NCI-H2171 (cell line): ENCODE measurements at regions not wholly inside any gene's neighbourhood (a gene's known extent, or its start where the extent isn't known, plus 50 kb on each side); places are given as distances from the start of the nearest gene placed in this dataset.

ENCODE experiments used
- DNase-seq: peaks from one replicate; lab custom pipeline; 2025; lab: John Stamatoyannopoulos, UW

DNA sequence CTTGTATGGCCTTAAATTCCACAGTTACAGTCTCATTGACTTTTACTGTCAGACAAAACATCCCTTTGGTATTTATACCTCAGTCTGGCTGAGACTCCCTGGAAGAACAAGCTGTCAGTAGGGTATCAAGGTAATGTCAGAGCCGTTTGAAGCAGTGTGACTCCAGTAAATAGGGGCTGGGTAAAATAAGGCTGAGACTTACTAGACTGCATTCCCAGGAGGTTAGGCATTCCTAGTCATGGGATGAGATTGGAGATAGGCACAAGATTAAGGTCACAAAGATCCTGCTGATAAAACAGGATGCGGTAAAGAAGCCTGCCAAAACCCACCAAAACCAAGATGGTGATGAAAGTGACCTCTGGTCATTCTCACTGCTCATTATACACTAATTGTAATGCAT lies 219.5 kb upstream of the SKOR2 start:
- no peak for DNase-seq

DNA sequence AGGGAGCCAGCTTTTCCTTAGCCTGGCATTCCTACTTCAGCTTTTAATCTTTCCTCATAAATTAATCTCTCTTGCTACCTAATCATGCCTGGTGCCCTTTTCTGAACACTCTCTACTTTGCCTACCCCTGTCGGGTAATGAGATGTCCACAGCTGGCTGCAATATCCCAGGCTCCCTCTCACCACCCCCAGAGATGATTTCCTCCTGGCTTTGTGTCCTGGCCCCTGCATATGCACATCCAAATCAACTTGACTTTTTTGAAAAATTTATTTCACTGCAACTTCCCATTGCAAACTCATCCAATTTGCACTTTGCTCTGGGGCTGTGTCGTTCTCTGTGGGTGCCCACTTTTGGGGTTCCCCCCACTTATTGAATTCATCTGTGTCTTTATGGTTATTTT lies 218.1 kb upstream of the SKOR2 start:
- DNase-seq: no peak

DNA sequence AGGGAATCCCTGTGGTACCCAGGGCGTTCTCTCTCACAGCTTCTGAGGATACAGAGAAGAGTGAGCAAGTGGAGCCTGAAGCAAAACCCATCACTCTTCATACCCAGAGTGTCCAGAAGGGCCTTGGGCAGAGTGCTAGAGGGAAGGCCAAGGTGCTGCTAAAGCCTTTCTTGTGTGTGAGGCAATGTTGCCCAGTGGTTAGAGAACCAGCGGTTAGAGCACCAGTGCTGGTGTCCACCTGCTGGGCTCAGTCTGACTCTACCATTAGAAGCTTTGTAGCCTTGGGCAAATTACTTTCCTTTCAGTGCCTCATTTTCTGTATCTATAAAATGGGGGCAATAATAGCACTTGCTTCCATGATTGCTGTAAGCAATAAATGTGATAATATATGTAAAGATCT lies 210.5 kb upstream of the SKOR2 start:
- no peak for DNase-seq

DNA sequence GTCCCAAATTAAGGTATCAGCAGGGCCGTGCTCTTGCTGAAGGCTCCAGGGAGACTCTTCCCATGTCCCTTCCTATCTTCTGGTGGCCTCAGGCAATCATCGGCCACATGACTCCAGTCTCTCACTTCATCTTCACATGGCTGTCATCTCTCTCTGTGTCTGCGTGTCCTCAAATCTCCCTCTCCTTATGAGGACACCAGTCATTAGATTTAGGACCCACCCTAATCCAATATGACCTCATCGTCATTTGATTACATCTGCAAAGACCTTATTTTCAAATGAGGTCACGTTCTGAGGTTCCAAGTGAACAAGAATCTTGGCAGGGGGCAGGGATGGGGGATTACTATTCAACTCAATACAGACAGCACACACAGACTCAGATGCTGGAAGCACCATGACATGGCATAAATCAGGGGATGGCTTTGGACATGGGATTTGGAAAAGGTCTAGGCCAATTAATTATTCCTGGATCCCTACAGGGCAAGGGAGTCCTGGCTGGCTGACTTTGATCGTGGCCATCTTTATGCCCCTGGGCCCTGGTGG lies 210.0 kb upstream of the SKOR2 start:
- no peak for DNase-seq

DNA sequence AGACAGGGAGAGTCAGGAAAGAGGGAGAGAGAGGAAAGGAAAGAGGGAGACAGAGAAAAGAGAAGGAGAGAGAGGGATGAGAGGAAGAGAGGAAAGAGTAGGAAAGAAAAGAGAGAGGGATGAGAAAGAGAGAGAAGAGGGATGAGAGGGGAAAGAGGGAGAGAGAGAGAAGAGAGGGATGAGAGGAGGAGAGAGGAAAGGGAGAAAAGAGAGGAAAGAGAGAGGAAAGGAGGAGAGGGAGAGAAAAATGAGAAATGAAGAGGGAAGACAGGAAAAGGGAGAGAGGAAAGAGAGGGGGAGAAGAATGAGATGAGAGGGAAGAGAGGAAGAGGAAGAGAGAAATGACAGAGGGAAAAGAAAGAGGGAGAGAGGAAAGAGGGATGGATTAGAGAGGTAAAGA lies 207.0 kb upstream of the SKOR2 start:
- no peak for DNase-seq

DNA sequence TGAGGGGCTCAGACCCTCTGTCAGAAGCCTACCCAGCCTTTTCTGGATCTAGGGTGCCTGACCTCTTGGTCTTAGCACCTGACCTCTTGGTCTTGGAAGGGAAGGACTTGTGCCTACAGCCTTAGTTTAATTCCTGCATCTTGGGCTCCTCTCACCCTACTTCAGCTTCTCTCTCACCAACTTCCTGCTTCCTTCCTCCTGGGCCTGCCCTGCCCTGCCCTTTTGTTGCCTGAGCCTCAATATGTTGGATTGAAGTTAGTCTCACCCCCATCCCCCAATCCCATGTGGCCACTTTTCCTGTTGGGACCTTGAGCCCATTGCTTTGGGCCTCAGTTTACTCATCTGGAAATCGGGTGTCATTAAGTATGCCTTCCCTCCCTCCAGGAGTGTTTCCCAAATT lies 206.2 kb upstream of the SKOR2 start:
- no peak for DNase-seq

DNA sequence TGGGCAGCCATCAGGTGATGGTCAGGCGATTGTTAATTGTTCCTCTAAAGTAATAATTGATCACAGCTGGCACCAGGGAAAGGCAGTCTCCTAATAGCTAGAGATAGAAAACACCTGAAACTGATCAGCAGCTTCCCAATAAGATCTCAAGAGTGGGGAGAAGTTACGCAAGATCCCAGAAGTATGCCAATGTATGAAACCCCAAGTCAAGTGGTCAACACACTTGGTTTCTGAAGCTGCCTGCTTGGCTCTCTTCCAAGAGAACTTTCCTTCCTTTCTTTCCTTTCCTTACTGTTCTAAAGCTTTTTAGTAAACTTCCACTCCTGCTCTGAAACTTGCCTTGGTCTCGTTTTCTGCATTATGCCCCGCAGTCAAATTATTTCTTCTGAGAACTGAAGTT lies 201.6 kb upstream of the SKOR2 start:
- DNase-seq: no peak

DNA sequence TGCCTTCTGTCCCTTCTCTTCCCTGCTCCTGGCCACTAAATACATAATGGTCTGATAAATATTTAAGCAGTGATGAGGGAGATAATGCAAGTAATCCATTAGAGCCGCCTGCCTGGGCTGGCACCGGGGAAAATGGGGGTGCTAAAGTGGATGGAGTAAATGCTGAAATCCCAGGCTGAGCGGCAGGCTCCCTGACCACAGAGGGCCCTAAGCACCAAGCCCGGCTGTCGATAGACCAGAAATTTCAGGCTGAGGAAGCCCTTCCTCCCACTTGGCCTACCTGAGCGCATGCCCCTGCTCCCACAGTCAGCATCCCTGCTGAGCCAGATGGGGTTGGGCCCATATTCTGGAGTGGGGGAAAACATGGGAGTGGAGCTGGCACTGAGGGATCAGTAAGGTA lies 197.5 kb upstream of the SKOR2 start:
- no peak for DNase-seq

DNA sequence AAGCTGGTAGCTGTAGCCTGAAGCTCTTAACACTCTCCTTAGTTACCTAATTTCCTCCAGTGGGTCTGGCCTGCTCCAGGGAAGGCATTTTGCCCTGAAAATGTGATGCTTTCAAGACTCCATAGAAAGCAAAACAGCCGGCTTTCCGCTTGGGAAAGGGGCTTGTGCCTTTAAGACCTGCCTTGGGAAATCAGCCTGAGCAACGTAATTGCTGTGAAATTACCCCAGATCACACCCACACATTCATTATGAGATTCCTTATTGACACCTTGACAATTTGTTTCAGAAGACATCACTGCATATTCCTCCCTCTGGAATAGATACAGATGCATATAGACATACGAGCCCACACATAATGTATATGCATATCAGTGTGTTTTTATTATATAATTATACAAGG lies 190.5 kb upstream of the SKOR2 start:
- DNase-seq: no peak

DNA sequence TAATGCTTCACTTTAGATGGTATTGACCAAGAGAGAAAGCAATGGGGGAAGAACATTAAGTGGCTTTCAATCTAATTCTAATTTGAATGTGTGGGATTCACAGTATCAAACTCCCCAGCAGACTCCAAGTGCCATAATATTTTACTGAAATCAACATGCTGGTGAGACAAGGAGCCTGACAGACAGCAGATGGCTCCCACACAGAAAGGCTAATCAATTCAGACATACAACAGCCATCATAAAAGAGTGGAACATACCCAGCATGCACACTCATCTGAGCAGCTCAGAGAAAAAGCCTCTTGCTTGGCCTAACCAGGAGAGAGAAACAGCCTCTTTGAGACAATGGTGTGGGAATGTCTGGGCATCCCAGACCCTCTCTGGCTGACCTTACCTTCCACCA lies 186.5 kb upstream of the SKOR2 start:
- no peak for DNase-seq

DNA sequence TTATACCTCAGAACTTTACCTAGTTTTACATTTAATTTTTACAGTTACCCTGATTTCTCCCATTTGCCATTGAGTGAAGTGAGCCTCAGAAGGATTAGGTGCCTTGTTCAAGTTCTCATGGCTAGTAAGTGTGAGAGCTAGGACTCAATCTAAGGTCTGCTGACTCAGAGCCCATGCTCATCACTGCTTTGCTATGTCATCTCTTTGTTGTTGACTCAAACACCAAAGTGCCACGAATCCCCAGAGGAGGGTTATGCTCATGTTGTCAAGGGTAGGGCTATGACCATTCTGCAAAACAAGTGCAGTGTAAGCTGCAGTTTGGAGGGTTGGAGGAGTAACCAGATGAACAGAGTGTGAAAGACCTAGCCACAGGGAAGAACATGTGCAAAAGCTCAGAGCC lies 185.4 kb upstream of the SKOR2 start:
- no peak for DNase-seq

DNA sequence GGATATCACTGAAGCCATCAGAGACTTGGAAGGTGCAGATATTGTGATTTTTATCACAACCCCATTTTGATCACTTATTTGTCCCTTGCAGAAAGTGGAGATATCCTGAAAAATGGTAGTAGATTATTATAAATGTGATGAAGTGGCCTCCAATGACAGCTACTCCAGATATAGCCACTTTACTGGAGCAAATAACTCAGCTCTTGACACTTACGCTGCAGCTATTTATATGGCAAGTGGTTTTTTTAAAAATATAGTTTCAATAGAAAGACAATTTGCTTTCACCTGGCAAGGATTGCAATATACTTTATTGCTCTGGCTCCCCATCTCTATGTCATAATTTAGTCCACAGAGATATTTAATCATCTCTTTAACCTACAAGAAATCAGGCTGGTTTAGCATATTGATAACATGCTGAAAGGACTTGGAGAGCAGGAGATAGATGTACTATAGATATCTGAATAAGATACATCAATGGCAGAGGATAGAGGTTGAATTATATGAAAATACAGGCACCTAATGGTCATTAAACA lies 182.8 kb upstream of the SKOR2 start:
- DNase-seq: no peak

DNA sequence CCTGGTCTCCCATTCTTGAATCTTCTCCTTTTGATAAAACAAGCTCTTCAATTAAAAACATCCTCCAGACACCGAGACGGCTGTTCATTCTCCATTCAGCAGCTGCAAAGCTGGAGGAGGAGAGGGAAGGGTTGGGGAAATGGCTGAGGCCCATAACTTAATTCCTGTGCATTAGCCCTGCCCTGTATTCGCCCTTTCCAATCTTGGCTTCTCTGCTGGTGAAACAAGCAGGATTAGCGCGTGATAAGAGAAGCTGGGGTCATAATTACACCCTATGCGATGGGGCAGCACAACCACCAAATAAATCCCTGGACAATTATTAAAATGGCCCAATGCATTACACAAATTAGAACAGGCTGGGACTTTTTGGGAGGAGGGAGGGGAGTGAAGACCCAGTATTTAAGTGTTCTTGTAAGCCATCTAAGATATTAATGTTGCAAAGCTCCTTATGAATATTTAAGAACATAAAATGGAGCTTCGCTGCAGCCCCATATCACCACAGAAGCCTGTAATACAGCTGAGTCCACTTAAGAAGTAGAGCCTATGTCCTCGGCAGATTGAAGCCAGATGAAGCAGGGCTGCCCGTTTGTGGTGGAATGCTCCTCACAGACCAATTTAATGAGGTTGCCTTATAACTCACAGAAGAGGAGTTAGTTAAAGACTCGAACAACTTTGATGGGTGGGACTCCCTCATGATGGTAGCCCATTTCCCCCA lies 176.6 kb upstream of the SKOR2 start:
- no peak for DNase-seq

DNA sequence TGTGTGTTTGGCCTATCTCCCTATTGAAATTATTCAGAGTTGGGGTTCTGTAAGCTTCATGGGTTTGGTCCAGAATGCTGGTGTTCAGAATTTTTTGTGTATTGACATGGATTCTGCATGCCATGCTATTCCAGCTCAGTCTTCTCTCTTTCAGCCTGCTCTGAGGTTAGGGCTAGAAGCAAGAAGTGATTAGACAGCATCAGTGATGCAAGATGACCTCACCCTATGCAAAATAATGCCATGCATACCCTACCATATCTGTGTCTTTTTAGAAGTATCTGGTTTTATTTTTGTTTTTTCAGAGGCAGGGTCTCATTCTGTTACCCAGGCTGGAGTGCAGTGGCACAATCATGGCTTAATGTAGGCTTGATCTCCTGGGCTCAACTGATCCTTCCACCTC lies 175.6 kb upstream of the SKOR2 start:
- DNase-seq: no peak

DNA sequence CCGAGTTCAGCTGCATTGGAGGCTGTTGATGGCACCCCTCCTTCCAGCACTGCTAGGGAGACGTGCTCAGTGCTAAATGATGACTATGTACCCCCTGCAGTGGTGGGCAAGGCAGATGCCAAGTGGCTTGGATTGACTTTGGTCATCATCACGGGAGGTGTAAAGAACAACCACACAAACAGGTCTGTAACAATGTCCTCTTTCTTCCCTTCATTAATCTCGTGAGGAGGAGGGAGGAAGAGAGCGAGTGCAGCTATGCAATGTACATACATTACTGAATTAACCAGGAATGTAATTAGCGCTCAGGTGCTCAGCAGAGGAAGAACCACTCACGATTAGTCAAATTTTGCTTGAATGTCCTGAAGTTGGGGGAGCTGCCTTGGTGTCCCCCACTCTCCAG lies 173.9 kb upstream of the SKOR2 start:
- no peak for DNase-seq

DNA sequence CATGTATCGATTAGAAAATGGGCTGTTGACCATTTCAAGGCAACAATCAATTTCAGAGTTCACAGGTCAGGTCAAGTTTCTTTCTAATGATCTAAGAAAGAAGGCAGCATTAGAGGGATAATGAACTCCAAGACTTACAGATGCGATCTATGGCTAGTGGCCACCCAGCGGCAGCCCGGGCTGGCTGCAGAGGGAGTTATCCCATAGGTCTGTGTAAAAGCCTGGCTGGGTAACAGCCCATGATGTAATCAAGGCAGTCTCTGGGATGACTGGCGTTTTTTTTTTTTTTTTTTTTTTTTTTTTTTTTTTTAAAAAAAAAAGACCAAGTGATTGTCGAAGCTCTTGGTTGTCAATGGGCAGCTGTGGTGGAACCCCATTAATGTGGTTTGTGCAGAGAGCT lies 171.1 kb upstream of the SKOR2 start:
- no peak for DNase-seq

DNA sequence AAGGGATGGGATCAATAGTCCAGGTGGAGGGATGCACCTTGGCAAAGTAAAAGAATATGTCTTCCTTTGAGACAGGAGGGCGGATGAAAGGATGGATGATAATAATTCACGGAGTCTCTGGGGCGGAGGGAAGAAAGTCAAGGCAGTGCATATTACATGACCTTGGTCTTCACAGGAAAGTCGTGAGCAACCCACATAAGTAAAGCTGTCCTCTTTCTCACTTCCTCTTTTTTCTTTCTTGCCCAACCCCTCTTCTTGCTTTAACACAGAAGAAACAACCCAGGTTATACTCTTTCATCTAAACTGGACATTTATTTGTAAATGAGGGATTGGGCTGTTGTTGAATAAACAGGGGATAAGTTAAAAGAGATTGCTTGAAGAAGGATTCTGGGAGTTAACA lies 168.7 kb upstream of the SKOR2 start:
- no peak for DNase-seq

DNA sequence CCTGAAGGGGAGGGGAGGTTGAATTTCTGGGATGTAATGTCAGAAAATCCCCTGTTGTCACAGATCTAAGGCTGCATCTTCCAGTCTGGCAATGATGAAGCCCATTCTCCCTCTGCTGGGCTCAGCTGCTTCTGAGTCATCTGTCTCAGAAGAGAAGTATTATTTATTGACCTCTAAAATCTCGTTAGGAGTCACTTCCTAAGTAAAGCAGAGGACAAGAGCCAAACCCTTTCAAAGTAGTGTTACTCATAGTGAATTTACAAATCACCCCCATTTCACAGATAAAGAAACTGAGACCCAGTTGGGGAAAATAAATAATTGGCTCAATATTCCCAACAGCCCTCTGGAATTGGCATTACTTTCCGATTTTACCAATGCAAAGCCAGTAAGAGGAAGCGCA lies 167.3 kb upstream of the SKOR2 start:
- DNase-seq: no peak

DNA sequence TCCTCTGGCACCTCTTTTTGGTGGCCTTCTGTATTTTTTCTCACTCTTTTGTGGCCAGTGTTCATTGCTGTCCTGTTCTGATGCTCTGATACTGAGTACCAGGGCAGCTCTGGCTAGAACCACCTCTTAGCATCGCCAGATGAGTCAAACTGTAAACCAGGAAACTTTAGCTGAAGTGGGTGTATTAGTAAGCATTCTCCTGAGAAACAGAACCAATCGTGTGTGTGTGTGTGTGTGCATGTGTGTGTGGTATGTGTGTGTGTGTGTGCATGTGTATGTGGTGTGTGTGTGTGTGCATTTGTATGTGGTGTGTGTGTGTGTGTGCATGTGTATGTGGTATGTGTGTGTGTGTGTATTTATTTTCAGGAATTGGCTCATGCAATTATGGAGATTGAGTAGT lies 166.3 kb upstream of the SKOR2 start:
- no peak for DNase-seq

DNA sequence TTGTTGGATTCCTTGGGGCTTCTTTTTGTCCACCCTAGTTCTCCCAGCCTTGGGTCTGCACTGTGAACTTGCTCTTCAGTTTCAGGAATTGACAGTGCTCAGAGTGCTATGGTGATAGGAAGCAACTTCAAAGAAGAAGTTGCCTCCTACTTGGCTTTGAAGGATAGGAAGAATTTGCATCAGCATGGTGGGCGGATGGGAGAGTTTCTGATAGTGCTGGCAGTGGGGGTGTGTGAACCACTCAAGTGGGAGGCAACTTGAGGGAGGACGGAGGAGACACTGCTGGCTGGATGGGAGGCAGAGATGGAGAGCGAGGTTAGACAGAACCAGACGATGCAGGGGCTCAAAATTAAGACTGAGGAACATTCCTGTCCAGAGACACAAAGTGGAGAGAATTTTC lies 164.4 kb upstream of the SKOR2 start:
- no peak for DNase-seq

DNA sequence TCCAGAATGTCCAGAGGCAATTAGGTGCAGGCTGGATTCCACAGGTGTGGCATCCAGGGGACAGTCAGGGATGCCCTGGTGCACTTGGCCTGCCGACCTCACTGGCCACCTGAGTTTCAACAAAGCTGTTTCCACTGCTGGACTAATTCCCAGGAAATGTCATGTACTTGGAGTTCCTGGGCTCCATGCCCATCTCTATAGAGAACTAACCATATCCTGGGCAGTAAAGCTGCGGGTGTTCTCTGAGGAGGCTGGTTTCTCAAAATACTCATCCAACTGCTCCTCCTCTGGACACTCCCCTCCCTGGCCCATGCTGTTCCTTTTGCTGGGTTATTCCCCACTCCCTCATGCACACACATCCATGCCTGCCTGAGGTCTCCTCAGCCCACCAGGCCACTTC lies 161.9 kb upstream of the SKOR2 start:
- no peak for DNase-seq

DNA sequence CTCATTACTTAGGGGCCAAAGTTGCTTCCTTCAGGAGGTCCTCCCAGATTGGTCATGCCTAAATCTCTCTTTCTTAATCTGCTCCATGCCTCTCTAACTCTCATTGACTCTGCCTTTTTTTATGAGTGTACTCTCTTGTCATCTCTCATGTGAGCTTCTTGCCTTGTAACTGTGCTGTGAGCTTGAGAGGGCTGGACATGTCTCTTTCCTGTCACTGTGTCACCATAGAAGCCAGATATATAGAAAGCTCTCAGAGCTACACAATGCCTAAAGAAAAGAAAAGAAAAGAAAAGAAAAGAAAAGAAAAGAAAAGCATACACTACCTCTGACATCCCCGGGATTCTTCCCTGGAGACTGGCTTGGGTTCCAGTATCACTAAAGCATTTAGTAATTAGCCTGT lies 161.5 kb upstream of the SKOR2 start:
- no peak for DNase-seq

DNA sequence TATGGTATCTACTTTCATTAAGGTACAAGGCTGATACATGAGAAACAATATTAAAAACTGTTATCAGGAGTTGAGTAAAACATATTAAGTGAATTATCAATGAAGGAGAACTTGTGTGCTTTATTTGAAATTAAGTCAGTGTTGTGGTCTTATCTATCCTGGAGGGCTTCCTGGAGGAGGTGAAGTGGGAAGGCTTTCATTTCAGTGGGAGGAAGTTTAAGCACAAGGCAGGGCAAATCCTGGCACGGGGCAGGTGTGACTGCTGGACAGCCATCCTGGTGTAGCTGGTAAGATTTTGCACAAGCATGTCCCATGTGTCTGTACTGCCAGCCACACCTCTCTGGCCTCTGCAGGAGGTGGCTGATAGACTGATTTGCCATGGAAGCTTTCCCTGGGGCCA lies 159.7 kb upstream of the SKOR2 start:
- no peak for DNase-seq

DNA sequence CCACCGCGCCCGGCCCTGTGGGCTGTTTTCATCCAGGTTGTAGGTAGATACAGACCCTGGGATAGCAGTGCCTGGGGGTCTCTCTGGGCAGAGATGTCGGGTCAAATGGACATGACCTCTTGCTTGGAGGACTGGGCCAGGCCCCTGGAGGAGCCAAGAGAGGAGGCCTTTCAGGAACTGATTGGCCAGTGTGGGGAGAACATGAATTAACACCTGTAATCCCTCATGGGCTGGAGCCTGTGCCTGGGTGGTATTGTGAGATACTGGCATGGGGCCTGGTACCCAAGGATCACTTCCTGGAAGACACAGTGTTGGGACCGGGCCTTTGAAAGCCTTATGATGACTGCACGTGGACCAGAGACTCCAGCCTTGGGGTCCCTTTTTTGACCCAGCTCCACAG lies 158.7 kb upstream of the SKOR2 start:
- DNase-seq: no peak
